ENCODE measurements at regions not wholly inside any gene's neighbourhood (a gene's known extent, or its start where the extent isn't known, plus 50 kb on each side); places are given as distances from the start of the nearest gene placed in this dataset.

GRCh38 chr7:13725591-13725990, 263.9 kb downstream of the ETV1 start:
- TF ChIP-seq POLR2A (IDR thresholded peaks at IDR 0.05; ENCODE audit: low read depth, low read length), result no peak
- TF ChIP-seq CTCF (IDR thresholded peaks at IDR 0.05 in 2 of 3, conservative IDR thresholded peaks at IDR 0.05 in 1 of 3; ENCODE audit: control insufficient read depth in 2 of 3, extremely low read depth in 1 of 3, insufficient read depth in 1 of 3, low read depth in 3 of 3, low read length in 3 of 3), result no peak
- TF ChIP-seq RAD51 (IDR thresholded peaks at IDR 0.05), result no peak
- TF ChIP-seq ATF2 (IDR thresholded peaks at IDR 0.05; ENCODE audit: low read length), result no peak
- no peak for TF ChIP-seq IRF3 (IDR thresholded peaks at IDR 0.05)
- TF ChIP-seq MXI1 (IDR thresholded peaks at IDR 0.05; ENCODE audit: low read depth, low read length), result no peak
- no peak for TF ChIP-seq RB1 (IDR thresholded peaks at IDR 0.05; ENCODE audit: borderline replicate concordance)
- TF ChIP-seq CBFB (IDR thresholded peaks at IDR 0.05; ENCODE audit: low read depth), result no peak
- TF ChIP-seq PML (IDR thresholded peaks at IDR 0.05; ENCODE audit: low read length), result no peak
- no peak for TF ChIP-seq STAT1 (conservative IDR thresholded peaks at IDR 0.05)
- TF ChIP-seq POU2F2 (IDR thresholded peaks at IDR 0.05; ENCODE audit: borderline replicate concordance, low read depth, low read length), result no peak
- TF ChIP-seq ZBTB33 (IDR thresholded peaks at IDR 0.05), result no peak
- no peak for TF ChIP-seq POLR2AphosphoS5 (IDR thresholded peaks at IDR 0.05; ENCODE audit: low read length)
- no peak for TF ChIP-seq NBN (IDR thresholded peaks at IDR 0.05)

Measured in GM12878 (cell line).